Neural progenitor cell (in vitro differentiated cells): ENCODE measurements at regions not wholly inside any gene's neighbourhood (a gene's known extent, or its start where the extent isn't known, plus 50 kb on each side); places are given as distances from the start of the nearest gene placed in this dataset.

Source experiments
- DNase-seq: peaks from one replicate; pipeline ENCODE4 v3.0.0-alpha.2; 2016; ENCODE audit warnings: low spot score
- H2AFZ ChIP-seq: fragments of 200-600 bp; sonication (generic); replicated peaks from 2 replicates; pipeline ENCODE4 v1.6.1; 2016; ENCODE audit warnings: antibody characterized with exemption
- H3F3A ChIP-seq: fragments of 200-600 bp; sonication (generic); 2 replicates; pipeline ENCODE4 v1.6.1; 2016; ENCODE audit warnings: antibody characterized with exemption, low read depth
- H3K27ac ChIP-seq: fragments of 200-600 bp; sonication (generic); 2 replicates; pipeline ENCODE4 v1.5.1; 2016; ENCODE audit warnings: mild to moderate bottlenecking
- H3K27me3 ChIP-seq: fragments of 200-600 bp; sonication (generic); 2 replicates; pipeline ENCODE4 v1.6.1; 2016; ENCODE audit warnings: mild to moderate bottlenecking, moderate library complexity
- H3K36me3 ChIP-seq: fragments of 200-600 bp; sonication (generic); 2 replicates; pipeline ENCODE4 v1.5.1; 2016
- H3K4me1 ChIP-seq: fragments of 200-600 bp; sonication (generic); 2 replicates; pipeline ENCODE4 v1.6.1; 2016; ENCODE audit warnings: mixed run types
- H3K4me2 ChIP-seq: fragments of 200-600 bp; sonication (generic); 2 replicates; pipeline ENCODE4 v1.6.1; 2016
- H3K4me3 ChIP-seq: fragments of 200-600 bp; sonication (generic); 2 replicates; pipeline ENCODE4 v1.5.1; 2016
- H3K79me2 ChIP-seq: fragments of 200-600 bp; sonication (generic); 2 replicates; pipeline ENCODE4 v1.6.1; 2016; ENCODE audit warnings: low read depth
- H3K9ac ChIP-seq: fragments of 200-600 bp; sonication (generic); 2 replicates; pipeline ENCODE4 v1.6.1; 2016
- H3K9me3 ChIP-seq: fragments of 200-600 bp; sonication (generic); 2 replicates; pipeline ENCODE4 v1.5.1; 2016; ENCODE audit warnings: low read depth
- H4K20me1 ChIP-seq: fragments of 200-600 bp; sonication (generic); 2 replicates; pipeline ENCODE4 v1.6.1; 2016; ENCODE audit warnings: low read depth
- H3K27ac Mint-ChIP-seq: 3 replicates; pipeline ENCODE4 v1.8.0; 2021; ENCODE audit warnings: mixed read lengths
- H3K27me3 Mint-ChIP-seq: 2 replicates; pipeline ENCODE4 v1.8.0; 2022; ENCODE audit warnings: low read depth, mild to moderate bottlenecking, inconsistent platforms, moderate library complexity, mixed read lengths; ENCODE audit not compliant: insufficient read depth
- H3K36me3 Mint-ChIP-seq: 3 replicates; pipeline ENCODE4 v1.8.0; 2021; ENCODE audit warnings: mixed read lengths
- H3K4me1 Mint-ChIP-seq: 3 replicates; pipeline ENCODE4 v1.8.0; 2021; ENCODE audit warnings: mixed read lengths
- H3K4me3 Mint-ChIP-seq: 3 replicates; pipeline ENCODE4 v1.8.0; 2021; ENCODE audit warnings: mild to moderate bottlenecking, moderate library complexity, mixed read lengths
- H3K9me3 Mint-ChIP-seq: 3 replicates; pipeline ENCODE4 v1.8.0; 2020; ENCODE audit warnings: mixed read lengths
- CTCF ChIP-seq: fragments of 200-600 bp; sonication (generic); IDR thresholded peaks from 2 replicates; pipeline ENCODE4 v1.5.1; 2017; ENCODE audit warnings: antibody characterized with exemption, mild to moderate bottlenecking
- EZH2 ChIP-seq: fragments of 200-600 bp; sonication (generic); IDR thresholded peaks from 2 replicates; pipeline ENCODE4 v1.6.1; 2017; ENCODE audit warnings: antibody characterized with exemption, mild to moderate bottlenecking, moderate library complexity
- EZH2phosphoT487 ChIP-seq: fragments of 200-600 bp; sonication (generic); IDR thresholded peaks from 2 replicates; pipeline ENCODE4 v1.6.1; 2017; ENCODE audit warnings: antibody characterized with exemption

GRCh38 chr18:77804382-77804781, 554.7 kb downstream of the GALR1 start:
- no peaks in the 10 kb centered on the region for H3K36me3 Mint-ChIP-seq
- no peaks in the 10 kb centered on the region for H3K9me3 Mint-ChIP-seq
- Histone ChIP-seq H3K79me2 (no peaks in the 10 kb centered on the region), H4K20me1 (no peaks in the 10 kb centered on the region), H3K9ac (no peak overlapping the region), H2AFZ (no peak overlapping the region), H3K4me1 (no peaks in the 10 kb centered on the region), H3K9me3 (no peaks in the 10 kb centered on the region), H3K4me3 (no peak overlapping the region), H3K4me2 (no peak overlapping the region), H3K27me3 (no peaks in the 10 kb centered on the region), H3F3A (no peaks in the 10 kb centered on the region), H3K27ac (no peak overlapping the region), H3K36me3 (no peaks in the 10 kb centered on the region)
- DNase-seq, result no peak
- no peak overlapping the region for H3K4me3 Mint-ChIP-seq
- H3K27ac Mint-ChIP-seq, result no peak overlapping the region
- TF ChIP-seq CTCF, result no peak
- TF ChIP-seq EZH2phosphoT487, result no peak
- TF ChIP-seq EZH2, result no peak
- no peaks in the 10 kb centered on the region for H3K4me1 Mint-ChIP-seq
- no peaks in the 10 kb centered on the region for H3K27me3 Mint-ChIP-seq

DNA sequence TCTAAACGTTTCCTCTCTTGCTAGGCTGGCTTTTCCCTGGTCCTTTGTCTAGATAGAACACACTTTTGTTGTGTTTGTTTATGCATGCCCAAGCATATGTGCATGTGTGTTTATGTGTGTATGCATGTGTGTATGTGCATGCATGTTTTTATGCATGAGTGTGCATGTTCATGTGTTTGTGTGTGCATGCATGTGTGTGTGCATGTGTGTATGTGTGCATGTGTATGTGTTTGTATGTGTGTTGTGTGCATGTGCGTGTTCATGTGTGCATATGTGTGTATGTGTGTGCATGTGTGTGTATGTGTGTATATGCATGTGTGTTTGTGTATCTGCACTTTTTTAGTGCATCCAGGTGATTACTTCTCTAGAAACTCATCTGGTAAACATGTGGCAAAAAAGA, 558.0 kb downstream of the GALR1 start:
- H3K9me3 Mint-ChIP-seq, result no peaks in the 10 kb centered on the region
- H3K4me3 ChIP-seq, result no peak overlapping the region

DNA sequence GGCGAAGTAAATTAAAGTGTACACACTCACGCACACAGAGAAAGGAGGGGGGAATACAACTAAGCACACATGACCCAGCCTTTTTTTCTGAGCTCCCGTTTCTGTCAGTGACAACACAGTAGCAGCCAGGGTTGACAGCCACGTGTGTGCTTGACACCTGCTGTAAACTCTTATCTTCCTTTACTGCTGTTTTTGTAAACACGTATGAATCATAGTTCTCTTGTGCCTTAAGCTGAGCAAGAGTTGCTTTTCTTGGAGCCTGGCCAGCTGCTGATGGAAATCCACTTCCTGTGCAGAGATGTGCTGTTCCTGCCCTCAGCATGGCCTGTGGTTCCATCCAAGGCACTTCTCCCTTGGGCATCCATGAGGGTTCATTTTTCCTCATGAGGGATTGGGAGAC, 561.9 kb downstream of the GALR1 start:
- H3K9me3 Mint-ChIP-seq, result no peaks in the 10 kb centered on the region
- Histone ChIP-seq H3K27ac (no peak overlapping the region), H3K4me2 (no peak overlapping the region), H4K20me1 (no peaks in the 10 kb centered on the region), H3K79me2 (no peaks in the 10 kb centered on the region), H3K36me3 (no peaks in the 10 kb centered on the region), H3K27me3 (no peaks in the 10 kb centered on the region), H3K4me1 (no peaks in the 10 kb centered on the region), H2AFZ (no peak overlapping the region), H3K9ac (no peak overlapping the region), H3K4me3 (no peak overlapping the region), H3K9me3 (peaks cover 5% of the 10 kb centered on the region), H3F3A (no peaks in the 10 kb centered on the region)
- no peak for TF ChIP-seq EZH2
- no peak for TF ChIP-seq EZH2phosphoT487
- no peak for TF ChIP-seq CTCF
- no peak overlapping the region for H3K27ac Mint-ChIP-seq
- no peaks in the 10 kb centered on the region for H3K36me3 Mint-ChIP-seq
- peaks cover 4% of the 10 kb centered on the region for H3K4me1 Mint-ChIP-seq
- no peak overlapping the region for H3K4me3 Mint-ChIP-seq
- H3K27me3 Mint-ChIP-seq, result no peaks in the 10 kb centered on the region
- DNase-seq, result no peak

More for the DNA sequence above, 558.0 kb downstream of the GALR1 start:
- Histone ChIP-seq H3K9me3 (no peaks in the 10 kb centered on the region), H2AFZ (no peak overlapping the region), H3K27ac (no peak overlapping the region), H3K27me3 (no peaks in the 10 kb centered on the region), H3K36me3 (no peaks in the 10 kb centered on the region), H3K4me2 (no peak overlapping the region), H3F3A (no peaks in the 10 kb centered on the region), H3K4me1 (no peaks in the 10 kb centered on the region), H3K9ac (no peak overlapping the region), H4K20me1 (no peaks in the 10 kb centered on the region), H3K79me2 (no peaks in the 10 kb centered on the region)
- H3K36me3 Mint-ChIP-seq, result no peaks in the 10 kb centered on the region
- no peak overlapping the region for H3K27ac Mint-ChIP-seq
- H3K27me3 Mint-ChIP-seq, result no peaks in the 10 kb centered on the region
- DNase-seq, result no peak
- no peak for TF ChIP-seq EZH2phosphoT487
- no peak for TF ChIP-seq EZH2
- no peak for TF ChIP-seq CTCF
- no peak overlapping the region for H3K4me3 Mint-ChIP-seq
- H3K4me1 Mint-ChIP-seq, result peaks cover 4% of the 10 kb centered on the region
